ENCODE measurements at regions not wholly inside any gene's neighbourhood (a gene's known extent, or its start where the extent isn't known, plus 50 kb on each side); places are given as distances from the start of the nearest gene placed in this dataset.

- DNase-seq, result no peak
Measured at GRCh38 chr9:115261656-115262081, 143.7 kb upstream of the TNC start.

GRCh38 chr9:115262477-115262876 lies 144.5 kb upstream of the TNC start:
- no peak for DNase-seq

DNA sequence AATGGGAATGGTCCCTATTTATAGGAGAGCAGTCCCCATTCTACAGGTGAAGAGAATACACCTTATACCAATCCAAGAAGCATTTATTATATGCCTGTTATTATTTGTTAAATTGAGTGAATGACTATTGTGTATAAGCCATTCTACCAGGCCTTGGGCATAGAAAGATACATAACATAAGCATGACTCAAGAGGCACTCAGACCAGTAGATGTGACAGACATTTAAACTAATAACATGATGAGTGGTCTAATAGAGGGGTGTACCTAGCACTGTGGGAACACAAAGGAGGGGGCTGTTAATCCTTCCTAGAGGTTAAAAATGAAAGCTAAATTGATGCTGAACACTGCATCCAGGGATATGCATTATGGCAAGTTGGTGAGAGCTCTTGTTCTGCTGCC lies 145.0 kb upstream of the TNC start:
- DNase-seq, result no peak

DNA sequence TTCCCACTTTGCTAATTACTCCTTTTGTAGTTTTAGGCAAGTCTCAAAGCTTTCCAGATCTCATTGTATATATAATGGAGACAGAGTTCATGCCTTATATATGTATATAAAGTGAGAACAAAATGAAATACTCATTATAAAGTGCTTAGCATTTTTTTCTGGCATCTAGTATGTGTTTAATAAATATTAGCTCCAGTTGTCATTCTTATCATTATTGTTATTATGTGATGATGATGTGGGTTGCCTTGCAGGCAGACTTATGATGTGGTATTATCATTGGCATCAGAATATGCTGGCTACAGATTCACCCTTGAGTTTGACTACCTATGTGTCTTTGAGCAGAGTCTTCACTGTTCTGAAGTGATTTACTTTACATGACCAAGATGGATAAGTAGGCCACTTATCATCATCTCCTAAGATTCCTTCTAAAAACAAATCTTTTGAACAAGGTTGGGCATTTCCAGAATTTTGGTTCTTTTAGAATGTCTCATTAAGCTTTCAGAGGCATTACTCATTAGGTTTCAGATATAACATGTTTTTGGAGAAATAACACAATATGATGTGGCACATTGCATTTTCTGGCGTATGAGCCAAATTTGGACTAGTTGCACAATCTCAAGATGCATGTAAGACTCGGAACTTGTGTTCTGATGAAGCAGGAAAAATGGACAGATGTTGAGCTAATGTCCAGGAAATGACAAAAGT lies 145.6 kb upstream of the TNC start:
- no peak for DNase-seq

GRCh38 chr9:115264313-115264712 lies 146.4 kb upstream of the TNC start:
- DNase-seq, result no peak

DNA sequence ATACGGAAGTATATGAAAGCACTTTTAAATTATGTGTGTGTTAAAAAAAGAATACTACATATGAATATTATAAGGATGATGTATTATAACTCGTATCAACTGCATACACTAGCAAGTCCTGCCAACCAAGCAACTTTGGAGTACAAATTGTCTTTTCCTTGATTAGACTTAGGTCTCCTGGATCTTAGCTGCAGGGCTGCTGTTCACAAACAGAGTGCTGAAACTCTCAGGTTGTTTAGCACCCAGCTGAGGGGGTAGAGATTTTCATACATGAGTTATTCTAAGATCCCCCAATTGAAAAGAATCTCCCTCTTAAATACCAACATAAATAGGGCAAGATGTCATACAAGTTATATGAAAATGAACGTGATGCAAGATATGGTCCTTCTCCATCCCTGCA lies 149.8 kb upstream of the TNC start:
- DNase-seq, result no peak

- DNase-seq, result no peak
Measured at GRCh38 chr9:115275753-115276152, 157.8 kb upstream of the TNC start.

DNA sequence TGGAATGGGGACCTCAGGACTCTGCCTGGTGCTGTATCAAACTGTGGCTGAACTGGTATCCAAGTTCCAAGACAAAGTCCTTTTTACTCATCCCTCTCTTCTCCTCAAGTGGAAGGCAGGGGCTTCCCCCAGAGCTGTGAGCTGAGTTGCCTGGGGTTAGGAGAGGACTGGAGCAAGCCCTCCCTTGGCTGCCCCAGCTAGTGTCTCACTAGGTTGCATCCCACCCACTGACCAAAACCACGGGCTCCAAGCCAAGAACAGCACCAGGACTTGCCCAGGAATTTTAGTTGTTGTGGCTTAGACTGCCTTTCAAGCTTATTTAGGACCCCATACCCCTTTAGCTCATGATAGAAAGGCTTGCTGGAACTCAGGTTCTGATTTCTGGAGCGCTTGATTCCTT lies 158.7 kb upstream of the TNC start:
- no peak for DNase-seq

DNA sequence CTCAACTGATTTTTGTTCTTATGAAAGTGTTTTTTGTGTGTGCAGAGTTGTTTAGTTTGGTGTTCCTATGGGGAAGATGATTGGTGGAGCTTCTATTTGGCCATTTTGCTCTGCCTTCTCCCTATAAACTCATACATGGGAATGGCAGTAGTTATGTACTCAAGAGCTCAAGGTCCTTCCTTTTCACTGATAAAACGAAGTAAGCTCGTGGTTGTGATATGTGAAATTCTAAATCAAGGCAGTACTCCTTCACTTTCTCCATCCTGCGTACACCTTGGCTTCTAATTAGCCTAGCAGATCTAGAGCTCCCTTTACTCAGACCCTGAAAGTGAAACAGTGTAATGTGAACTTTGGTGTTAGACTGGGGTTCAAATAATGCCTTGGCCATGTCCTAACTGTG lies 159.3 kb upstream of the TNC start:
- DNase-seq, result no peak

- no peak for DNase-seq
Measured at GRCh38 chr9:115278326-115279035, 160.5 kb upstream of the TNC start.

- DNase-seq, result no peak
Measured at GRCh38 chr9:115283395-115283794, 165.4 kb upstream of the TNC start.

DNA sequence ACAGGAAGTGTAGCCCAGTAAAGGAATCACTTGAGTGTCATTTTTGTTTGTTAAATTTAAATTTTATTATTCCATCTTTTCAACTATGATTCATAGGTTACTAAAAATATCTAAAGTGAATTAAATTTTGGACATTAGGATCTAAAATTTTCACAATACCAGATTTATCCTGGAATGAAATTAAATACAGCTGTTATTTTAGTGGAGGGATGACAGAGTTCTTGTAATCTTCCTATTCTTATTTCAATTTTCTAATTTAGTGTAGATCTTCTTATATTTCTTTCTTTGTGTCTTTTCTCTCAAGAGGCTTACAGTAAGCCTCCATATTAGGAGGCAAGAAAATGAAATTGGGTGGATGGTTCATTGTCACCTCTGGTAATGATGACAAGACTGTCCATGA lies 167.9 kb upstream of the TNC start:
- no peak for DNase-seq

- no peak for DNase-seq
Measured at GRCh38 chr9:115286411-115286810, 168.5 kb upstream of the TNC start.

GRCh38 chr9:115289757-115290208 lies 171.8 kb upstream of the TNC start:
- DNase-seq, result no peak

DNA sequence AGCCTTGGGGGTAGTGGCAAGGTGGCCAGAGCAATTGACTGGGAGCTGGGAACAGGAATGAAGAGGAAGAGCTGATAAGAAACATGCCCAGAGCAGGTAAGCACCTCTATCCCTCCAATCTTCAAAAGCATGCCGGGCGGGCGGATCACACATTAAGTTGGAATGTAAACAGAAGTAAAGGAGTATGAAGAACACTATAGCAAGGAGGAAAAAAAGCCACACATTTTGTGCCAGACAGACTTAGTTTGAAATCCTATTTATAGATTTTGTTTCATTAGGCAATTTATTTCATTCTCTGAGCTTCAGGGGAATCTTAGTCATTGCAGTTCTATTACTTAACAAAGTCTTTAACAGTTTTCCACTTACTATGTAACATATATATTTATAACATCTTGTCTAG lies 173.9 kb upstream of the TNC start:
- no peak for DNase-seq

GRCh38 chr9:115292584-115293279 lies 174.8 kb upstream of the TNC start:
- no peak for DNase-seq

DNA sequence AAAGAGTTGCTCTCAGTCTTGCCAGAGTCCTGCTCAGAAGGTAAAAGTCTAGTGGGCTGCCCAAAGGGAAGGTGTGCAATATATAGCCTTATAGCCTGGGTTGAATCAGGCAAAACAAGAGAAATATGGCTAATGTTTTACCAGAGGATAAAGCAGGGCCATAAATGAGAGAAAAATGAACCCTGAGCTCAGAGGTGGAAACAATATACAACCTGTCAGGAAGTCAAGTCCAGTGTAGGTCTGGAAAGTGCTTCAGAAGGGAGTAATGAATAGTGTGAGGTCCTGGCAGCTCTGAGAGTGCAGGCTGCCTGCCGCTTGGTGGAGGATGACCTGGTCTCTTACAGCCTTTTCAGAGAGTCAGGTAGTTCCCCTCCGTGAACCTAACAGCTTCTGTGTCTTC lies 177.8 kb upstream of the TNC start:
- DNase-seq, result no peak

DNA sequence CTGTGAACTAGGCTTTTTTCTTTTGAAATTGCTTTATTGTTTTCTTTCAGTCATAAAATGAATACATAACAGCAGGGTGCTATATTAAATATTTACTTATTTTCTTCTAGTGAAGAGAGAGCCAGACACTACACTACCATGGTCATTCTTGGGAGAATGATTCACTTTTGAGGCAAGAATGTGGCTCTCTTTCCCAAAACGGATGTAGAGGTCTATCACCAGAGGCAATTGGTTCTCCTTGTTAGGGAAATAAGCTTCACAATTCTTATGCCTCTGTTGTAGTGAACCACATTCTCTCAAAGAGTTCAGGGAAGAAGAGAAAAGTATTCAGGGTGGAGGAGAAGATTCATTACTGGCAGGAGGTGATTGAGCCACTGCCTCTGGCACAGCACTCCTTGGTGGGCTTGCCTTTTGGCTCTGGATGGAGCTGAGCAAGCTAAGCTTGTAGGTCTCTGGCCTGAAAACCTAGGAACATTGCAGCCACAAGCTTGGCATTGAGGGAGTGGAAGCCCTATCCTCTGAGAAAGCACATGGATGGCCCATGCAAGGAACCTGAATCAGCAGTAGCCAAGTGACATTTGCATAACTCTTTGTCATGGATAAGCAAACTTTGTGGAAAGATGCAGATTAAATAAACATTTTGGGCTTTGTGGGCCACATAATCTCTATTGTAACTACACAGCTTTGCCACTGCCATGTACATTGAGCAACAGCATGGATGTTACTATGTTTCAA lies 179.0 kb upstream of the TNC start:
- no peak for DNase-seq

DNA sequence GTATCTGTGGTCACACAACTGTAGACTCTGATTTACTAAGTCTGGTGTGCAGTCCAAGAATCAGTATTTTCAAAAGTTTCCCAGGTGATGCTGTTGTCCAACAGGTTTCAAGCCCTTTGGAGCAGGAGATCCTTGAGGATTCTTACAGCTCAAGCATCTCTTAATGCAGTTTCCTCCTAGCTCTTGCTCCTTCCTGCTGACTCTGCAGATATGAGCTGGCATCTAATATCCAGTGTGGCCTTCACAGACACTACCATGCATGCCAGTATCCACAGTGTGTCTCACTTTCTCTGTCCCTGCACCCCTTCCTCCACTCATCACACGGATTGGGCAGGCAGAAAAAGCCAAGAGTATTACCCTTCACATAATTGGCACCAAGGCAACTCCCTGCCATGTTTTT lies 182.2 kb upstream of the TNC start:
- no peak for DNase-seq

DNA sequence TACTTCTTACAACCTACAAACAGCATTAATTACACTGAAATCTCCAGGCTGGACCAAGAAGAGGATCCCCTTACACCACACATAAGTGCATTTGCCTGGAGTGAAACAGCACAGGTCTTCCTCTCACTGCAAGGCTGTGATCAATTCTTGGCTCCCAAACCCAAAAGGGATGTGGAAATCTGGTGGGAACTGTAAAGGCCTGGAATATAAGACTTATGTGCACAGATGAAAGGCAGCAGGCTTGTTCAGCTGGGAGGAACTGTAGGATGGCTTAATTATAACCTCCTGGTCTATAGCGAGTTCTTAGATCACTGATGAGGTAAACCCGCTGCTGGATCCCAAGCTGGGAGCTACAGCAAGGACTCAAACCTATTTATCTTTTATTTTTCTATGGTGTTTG lies 182.9 kb upstream of the TNC start:
- DNase-seq, result no peak

DNA sequence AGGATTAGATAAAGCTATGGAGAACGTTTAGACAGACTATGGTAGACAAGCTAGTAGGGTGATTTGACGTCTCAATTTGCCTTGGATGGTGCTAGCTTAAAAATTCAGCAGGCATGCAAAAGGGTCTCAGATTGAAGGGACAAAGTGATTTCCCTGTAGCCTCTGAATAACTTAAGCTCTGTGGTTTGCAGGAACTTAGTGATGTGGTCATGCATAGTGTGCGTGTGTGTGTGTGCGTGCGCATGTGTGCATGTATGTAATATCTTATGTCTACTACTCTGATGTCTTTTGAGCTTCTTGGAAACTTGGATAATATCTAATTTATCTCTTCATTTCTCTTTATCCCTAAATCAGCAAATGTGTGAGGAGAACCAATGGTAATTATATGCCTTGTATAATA lies 183.6 kb upstream of the TNC start:
- no peak for DNase-seq

- no peak for DNase-seq
Measured at GRCh38 chr9:115305543-115305942, 187.6 kb upstream of the TNC start.

- no peak for DNase-seq
Measured at GRCh38 chr9:115306865-115307264, 188.9 kb upstream of the TNC start.

Measured in suppressor macrophage treated with lipopolysaccharide for 4 hours (primary cell).